Sigmoid colon (tissue), 6 donors: ENCODE measurements at regions not wholly inside any gene's neighbourhood (a gene's known extent, or its start where the extent isn't known, plus 50 kb on each side); places are given as distances from the start of the nearest gene placed in this dataset.

ENCODE experiments used
- DNase-seq: peaks from one replicate; pipeline ENCODE4 v3.0.0-alpha.2; 2019
- H3K27ac ChIP-seq, 4 donors: fragments of 200-600 bp; sonication (generic); one replicate each; pipeline ENCODE4 v1.5.1; 2016 to 2019; ENCODE audit warnings: mild to moderate bottlenecking in 1 of 4
- H3K27me3 ChIP-seq, 3 donors: fragments of 200-600 bp; sonication (generic); one replicate each; pipeline ENCODE4 v1.5.1; 2019; ENCODE audit warnings: mild to moderate bottlenecking in 1 of 3
- H3K36me3 ChIP-seq, 4 donors: fragments of 200-600 bp; sonication (generic); one replicate each; pipeline ENCODE4 v1.5.1; 2016 to 2019
- H3K4me1 ChIP-seq, 4 donors: fragments of 200-600 bp; sonication (generic); one replicate each; pipeline ENCODE4 v1.5.1; 2017 to 2019
- H3K4me3 ChIP-seq, 4 donors: fragments of 200-600 bp; sonication (generic); one replicate each; pipeline ENCODE4 v1.5.1; 2017 to 2019; ENCODE audit warnings: mild to moderate bottlenecking in 2 of 4, moderate library complexity in 1 of 4
- H3K9me3 ChIP-seq, 4 donors: fragments of 200-600 bp in 3 of 4; sonication (generic) in 3 of 4; one replicate each; pipeline versions ENCODE4 v1.5.1 to v1.6.1; 2013 to 2019
- CTCF ChIP-seq, 4 experiments: fragments of 450-650 bp in 3 of 4; fragments of 200-600 bp in 1 of 4; IDR thresholded peaks; one replicate each; pipeline ENCODE4 v1.5.1; 2016 to 2019; ENCODE audit warnings: antibody characterized with exemption in 4 of 4, mild to moderate bottlenecking in 3 of 4, moderate library complexity in 2 of 4
- EP300 ChIP-seq, 4 donors: sonication (generic); formaldehyde crosslinking; IDR thresholded peaks; one replicate each; pipeline ENCODE4 v1.6.1; 2017; ENCODE audit warnings: antibody characterized with exemption in 4 of 4
- POLR2A ChIP-seq, 2 donors: fragments of 450-650 bp; IDR thresholded peaks; one replicate each; pipeline ENCODE4 v1.6.1; 2016; ENCODE audit warnings: antibody characterized with exemption in 2 of 2, mild to moderate bottlenecking in 2 of 2, moderate library complexity in 2 of 2
- POLR2AphosphoS5 ChIP-seq, 4 donors: sonication (generic); formaldehyde crosslinking; IDR thresholded peaks; one replicate each; pipeline ENCODE4 v1.6.1; 2017; ENCODE audit warnings: antibody characterized with exemption in 4 of 4
- WGBS, 2 donors: extraction: QIAGEN DNeasy Blood & Tissue Kit; methylation state at CpG; one replicate each; pipeline ENCODE4 v1.1.7; 2013; 5-methylcytosine and 5-hydroxymethylcytosine counted together
- intact Hi-C: fragments of 100-400 bp; cut with DNase I; formaldehyde crosslinking; loops from one replicate; pipeline ENCODE4 v1.15.1; 2023
- donor health status: healthy with polysubstance abuse.
- donor health status: healthy.

GRCh38 chr5:56493308-56493707 lies 260.2 kb upstream of the ANKRD55 start:
- no peaks in the 10 kb centered on the region for H3K4me1 ChIP-seq
- no peak for DNase-seq
- WGBS, 2 donors: 94 to 95% methylated on average over 6 of the region's 6 CpGs
- TF ChIP-seq POLR2AphosphoS5 (IDR thresholded peaks at IDR 0.05) (no peak), POLR2A (IDR thresholded peaks at IDR 0.05) (no peak), CTCF (IDR thresholded peaks at IDR 0.05) (no peak), EP300 (IDR thresholded peaks at IDR 0.05) (no peak)
- intact Hi-C loops: no loop called here
- H3K27me3 ChIP-seq: no peaks in the 10 kb centered on the region
- H3K36me3 ChIP-seq: no peaks in the 10 kb centered on the region
- no peaks in the 10 kb centered on the region for H3K9me3 ChIP-seq
- H3K27ac ChIP-seq: no peak overlapping the region
- no peak overlapping the region for H3K4me3 ChIP-seq

- H3K4me3 ChIP-seq: no peak overlapping the region
- no peaks in the 10 kb centered on the region for H3K4me1 ChIP-seq
- H3K36me3 ChIP-seq: no peaks in the 10 kb centered on the region
- 86 to 93% methylated on average over 5 of the region's 5 CpGs for WGBS, 2 donors
- no peak for TF ChIP-seq POLR2A (IDR thresholded peaks at IDR 0.05)
- TF ChIP-seq CTCF (IDR thresholded peaks at IDR 0.05): no peak
- no peak for TF ChIP-seq EP300 (IDR thresholded peaks at IDR 0.05)
- TF ChIP-seq POLR2AphosphoS5 (IDR thresholded peaks at IDR 0.05): no peak
- H3K27ac ChIP-seq: no peak overlapping the region
- DNase-seq: no peak
- no peaks in the 10 kb centered on the region for H3K9me3 ChIP-seq
- H3K27me3 ChIP-seq: no peaks in the 10 kb centered on the region
- intact Hi-C loops: no loop called here
These were observed 259.7 kb upstream of the ANKRD55 start for GRCh38 chr5:56492812-56493211.

- Histone ChIP-seq H3K27ac (no peak overlapping the region), H3K36me3 (no peaks in the 10 kb centered on the region), H3K27me3 (no peaks in the 10 kb centered on the region), H3K4me1 (no peaks in the 10 kb centered on the region), H3K9me3 (no peaks in the 10 kb centered on the region), H3K4me3 (no peak overlapping the region)
- WGBS, 2 donors: 49 to 61% methylated on average over 9 of the region's 9 CpGs
- no peak for DNase-seq
- intact Hi-C loops: no loop called here
- TF ChIP-seq CTCF (IDR thresholded peaks at IDR 0.05) (no peak), EP300 (IDR thresholded peaks at IDR 0.05) (no peak), POLR2A (IDR thresholded peaks at IDR 0.05) (no peak), POLR2AphosphoS5 (IDR thresholded peaks at IDR 0.05) (no peak)
These were observed 257.9 kb upstream of the ANKRD55 start for GRCh38 chr5:56490971-56491468.

- WGBS, 2 donors: 58 to 70% methylated on average over 4 of the region's 4 CpGs
- no peaks in the 10 kb centered on the region for H3K27me3 ChIP-seq
- intact Hi-C loops: loop anchor here (10.0 kb wide), 1 partner anchor 326 kb away; the partner anchor contains the start of gene MAP3K1
- H3K4me3 ChIP-seq: no peak overlapping the region
- no peaks in the 10 kb centered on the region for H3K4me1 ChIP-seq
- H3K36me3 ChIP-seq: no peaks in the 10 kb centered on the region
- no peaks in the 10 kb centered on the region for H3K9me3 ChIP-seq
- no peak for DNase-seq
- no peak overlapping the region for H3K27ac ChIP-seq
- TF ChIP-seq POLR2A (IDR thresholded peaks at IDR 0.05) (no peak), POLR2AphosphoS5 (IDR thresholded peaks at IDR 0.05) (no peak), CTCF (IDR thresholded peaks at IDR 0.05) (no peak), EP300 (IDR thresholded peaks at IDR 0.05) (no peak)
These were observed 256.1 kb upstream of the ANKRD55 start for GRCh38 chr5:56489272-56489671.

DNA sequence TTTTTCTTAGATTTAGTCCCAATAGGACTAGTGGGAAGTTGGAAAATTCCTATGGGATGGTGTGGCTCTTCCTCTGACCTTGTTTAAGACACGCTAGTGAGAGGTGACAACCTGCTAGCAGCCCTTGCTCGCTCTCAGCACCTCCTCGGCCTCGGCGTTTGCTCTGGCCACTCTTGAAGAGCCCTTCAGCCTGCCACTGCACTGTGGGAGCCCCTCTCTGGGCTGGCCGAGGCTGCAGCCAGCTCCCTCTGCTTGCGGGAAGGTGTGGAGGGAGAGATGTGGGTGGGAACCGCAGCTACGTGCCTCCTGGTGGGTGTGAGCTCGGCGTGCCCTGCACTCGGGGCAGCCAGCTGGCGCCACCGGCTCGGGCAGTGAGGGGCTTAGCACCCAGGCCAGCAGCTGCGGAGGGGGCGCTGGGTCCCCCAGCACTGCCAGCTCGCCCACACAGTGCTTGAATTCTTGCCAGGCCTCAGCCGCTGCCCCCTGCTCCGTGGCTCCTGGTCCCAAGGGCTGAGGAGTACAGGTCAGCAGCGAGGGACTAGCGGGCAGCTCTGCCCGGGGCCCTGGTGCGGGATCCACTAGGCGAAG lies 254.5 kb upstream of the ANKRD55 start:
- no peak overlapping the region for H3K4me3 ChIP-seq
- TF ChIP-seq POLR2A (IDR thresholded peaks at IDR 0.05) (no peak), CTCF (IDR thresholded peaks at IDR 0.05) (no peak), POLR2AphosphoS5 (IDR thresholded peaks at IDR 0.05) (no peak), EP300 (IDR thresholded peaks at IDR 0.05) (no peak)
- H3K9me3 ChIP-seq: no peaks in the 10 kb centered on the region
- intact Hi-C loops: loop anchor here (10.0 kb wide), 1 partner anchor 327 kb away; the partner anchor contains the start of gene MAP3K1
- no peak for DNase-seq
- H3K36me3 ChIP-seq: no peaks in the 10 kb centered on the region
- H3K4me1 ChIP-seq: no peaks in the 10 kb centered on the region
- H3K27ac ChIP-seq: no peak overlapping the region
- H3K27me3 ChIP-seq: no peaks in the 10 kb centered on the region
- WGBS, 2 donors: 91 to 98% methylated on average over 25 of the region's 25 CpGs
